Urinary bladder (tissue), 3 donors: ENCODE measurements at regions not wholly inside any gene's neighbourhood (a gene's known extent, or its start where the extent isn't known, plus 50 kb on each side); places are given as distances from the start of the nearest gene placed in this dataset.

ENCODE experiments used
- DNase-seq: peaks from one replicate; pipeline ENCODE4 v3.0.0-alpha.2; 2015; ENCODE audit errors: extremely low spot score
- H3K27ac ChIP-seq: one replicate; pipeline ENCODE4 v1.5.1; 2013; ENCODE audit warnings: low read depth, mild to moderate bottlenecking, moderate library complexity
- H3K36me3 ChIP-seq: one replicate; pipeline ENCODE4 v1.6.1; 2013; ENCODE audit warnings: mild to moderate bottlenecking, moderate library complexity; ENCODE audit not compliant: insufficient read depth
- H3K4me1 ChIP-seq: one replicate; pipeline ENCODE4 v1.6.1; 2013; ENCODE audit warnings: mild to moderate bottlenecking, moderate library complexity; ENCODE audit not compliant: insufficient read depth
- H3K4me3 ChIP-seq: one replicate; pipeline ENCODE4 v1.5.1; 2013; ENCODE audit warnings: low read depth, low read length
- WGBS: extraction: QIAGEN DNeasy Blood & Tissue Kit; methylation state at CpG from one replicate; pipeline ENCODE4 v1.1.7; 2013; 5-methylcytosine and 5-hydroxymethylcytosine counted together
- donor health status: healthy with polysubstance abuse.
- donor health status: healthy.

DNA sequence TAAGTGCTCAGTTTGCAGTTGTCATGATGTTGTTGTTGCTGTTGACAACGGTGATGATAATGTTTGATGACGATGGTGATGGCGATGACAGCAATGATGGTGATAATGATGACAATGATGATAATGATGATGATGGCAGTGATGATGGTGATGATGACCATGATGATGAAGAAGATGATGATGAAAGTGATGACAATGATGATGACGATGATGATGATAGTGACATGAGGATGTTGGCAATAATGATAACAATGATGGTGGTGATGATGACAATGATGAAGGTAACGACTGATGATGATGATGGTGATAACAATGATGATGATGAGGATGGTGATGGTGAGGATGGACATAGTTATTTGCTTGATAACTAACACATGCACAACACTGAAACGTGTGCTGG lies 778.5 kb downstream of the VRK1 start:
- Histone ChIP-seq H3K4me1 (no peaks in the 10 kb centered on the region), H3K4me3 (no peak overlapping the region), H3K36me3 (no peaks in the 10 kb centered on the region), H3K27ac (no peak overlapping the region)
- WGBS, result 87% methylated on average over 6 of the region's 6 CpGs
- no peak for DNase-seq

GRCh38 chr14:97578982-97579548 lies 781.9 kb downstream of the VRK1 start:
- no peak overlapping the region for H3K4me3 ChIP-seq
- no peak overlapping the region for H3K27ac ChIP-seq
- no peak for DNase-seq
- no peaks in the 10 kb centered on the region for H3K36me3 ChIP-seq
- no peaks in the 10 kb centered on the region for H3K4me1 ChIP-seq

GRCh38 chr14:97581016-97581415 lies 783.8 kb downstream of the VRK1 start:
- H3K27ac ChIP-seq, result no peak overlapping the region
- DNase-seq, result no peak

DNA sequence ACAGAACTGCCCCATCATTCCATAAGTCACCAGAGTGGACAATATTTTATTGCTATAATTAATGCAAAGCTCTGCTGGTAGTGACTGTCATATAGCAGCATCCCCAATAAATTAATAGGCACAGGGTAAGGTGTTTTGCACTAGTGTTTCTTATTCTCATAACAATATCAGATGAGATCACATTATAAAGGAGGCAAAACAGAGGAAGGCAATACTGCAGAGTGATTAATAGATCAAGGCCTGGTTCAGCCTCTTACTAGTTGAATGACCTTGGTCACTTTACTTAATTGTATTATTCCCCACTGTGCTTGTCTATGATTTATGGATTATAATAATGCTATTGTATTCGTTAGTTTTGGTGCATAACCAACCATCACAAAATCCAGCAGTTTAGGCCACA lies 784.8 kb downstream of the VRK1 start:
- 65% methylated on average over 1 of the region's 1 CpG for WGBS
- H3K36me3 ChIP-seq, result no peaks in the 10 kb centered on the region
- no peak overlapping the region for H3K27ac ChIP-seq
- no peak overlapping the region for H3K4me3 ChIP-seq
- no peaks in the 10 kb centered on the region for H3K4me1 ChIP-seq
- no peak for DNase-seq

More at GRCh38 chr14:97581016-97581415, 783.8 kb downstream of the VRK1 start:
- Histone ChIP-seq H3K4me3 (no peak overlapping the region), H3K36me3 (no peaks in the 10 kb centered on the region), H3K4me1 (no peaks in the 10 kb centered on the region)
- WGBS, result 43% methylated on average over 4 of the region's 4 CpGs

DNA sequence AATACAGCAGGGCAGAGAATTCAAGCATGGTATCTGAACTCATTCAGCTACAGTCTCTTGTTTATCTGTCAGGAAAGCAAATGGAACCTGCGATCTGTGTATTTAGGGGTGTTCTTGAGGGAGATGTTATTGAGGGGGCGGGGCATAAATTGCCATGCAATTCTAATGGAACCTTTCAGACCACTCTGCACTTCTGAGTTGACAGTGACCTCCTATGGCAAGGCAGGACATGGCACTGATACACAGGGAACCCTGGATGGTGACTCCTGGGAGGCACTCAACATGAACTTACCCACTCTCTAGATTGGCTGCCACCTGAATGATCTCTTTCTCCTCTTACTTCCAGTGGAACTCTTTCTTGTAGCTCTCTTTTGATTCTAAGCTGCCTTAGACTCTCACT lies 787.3 kb downstream of the VRK1 start:
- H3K27ac ChIP-seq, result no peak overlapping the region
- H3K4me1 ChIP-seq, result no peaks in the 10 kb centered on the region
- WGBS, result 53% methylated on average over 2 of the region's 2 CpGs
- no peak overlapping the region for H3K4me3 ChIP-seq
- no peak for DNase-seq
- no peaks in the 10 kb centered on the region for H3K36me3 ChIP-seq

- DNase-seq, result no peak
- Histone ChIP-seq H3K4me1 (no peaks in the 10 kb centered on the region), H3K27ac (no peak overlapping the region), H3K4me3 (no peak overlapping the region), H3K36me3 (no peaks in the 10 kb centered on the region)
- 59% methylated on average over 5 of the region's 5 CpGs for WGBS
Measured at GRCh38 chr14:97592341-97592980, 795.3 kb downstream of the VRK1 start.

- Histone ChIP-seq H3K27ac (no peak overlapping the region), H3K4me3 (no peak overlapping the region), H3K36me3 (no peaks in the 10 kb centered on the region), H3K4me1 (no peaks in the 10 kb centered on the region)
- 89% methylated on average over 1 of the region's 1 CpG for WGBS
- no peak for DNase-seq
Measured at GRCh38 chr14:97594306-97594705, 797.1 kb downstream of the VRK1 start.

GRCh38 chr14:97602438-97603117 lies 805.4 kb downstream of the VRK1 start:
- Histone ChIP-seq H3K4me1 (no peaks in the 10 kb centered on the region), H3K36me3 (no peaks in the 10 kb centered on the region), H3K4me3 (no peak overlapping the region), H3K27ac (no peak overlapping the region)
- 45% methylated on average over 13 of the region's 13 CpGs for WGBS
- no peak for DNase-seq

- no peak for DNase-seq
- WGBS, result 85% methylated on average over 3 of the region's 3 CpGs
Measured at GRCh38 chr14:97603201-97603600, 806.0 kb downstream of the VRK1 start.

GRCh38 chr14:97604731-97605130 lies 807.5 kb downstream of the VRK1 start:
- H3K4me3 ChIP-seq, result no peak overlapping the region
- H3K36me3 ChIP-seq, result no peaks in the 10 kb centered on the region
- H3K27ac ChIP-seq, result no peak overlapping the region
- 81% methylated on average over 6 of the region's 6 CpGs for WGBS
- no peaks in the 10 kb centered on the region for H3K4me1 ChIP-seq
- no peak for DNase-seq

More at GRCh38 chr14:97603201-97603600, 806.0 kb downstream of the VRK1 start:
- Histone ChIP-seq H3K36me3 (no peaks in the 10 kb centered on the region), H3K27ac (no peak overlapping the region), H3K4me1 (no peaks in the 10 kb centered on the region), H3K4me3 (no peak overlapping the region)

DNA sequence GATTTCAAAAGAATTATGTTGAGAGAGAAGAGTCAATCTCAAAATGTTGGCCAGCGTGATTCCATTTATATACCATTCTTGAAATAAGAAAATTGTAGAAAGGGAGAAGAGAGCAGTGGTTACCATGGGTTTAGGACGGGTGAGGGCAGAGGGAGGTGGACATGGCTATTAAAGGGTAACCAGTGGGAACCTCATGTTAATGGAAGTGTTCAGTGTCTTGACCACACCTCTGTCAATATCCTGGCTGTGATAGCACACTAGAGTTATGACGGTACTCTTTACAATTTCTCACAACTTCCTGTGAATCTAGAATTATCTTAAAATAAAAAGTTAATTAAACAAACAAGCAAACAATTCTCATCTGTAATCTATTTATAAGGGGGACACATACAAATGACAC lies 821.2 kb downstream of the VRK1 start:
- no peaks in the 10 kb centered on the region for H3K4me1 ChIP-seq
- DNase-seq, result no peak
- H3K36me3 ChIP-seq, result no peaks in the 10 kb centered on the region
- no peak overlapping the region for H3K4me3 ChIP-seq
- 66% methylated on average over 3 of the region's 3 CpGs for WGBS
- H3K27ac ChIP-seq, result no peak overlapping the region

- H3K27ac ChIP-seq, result no peak overlapping the region
- H3K4me1 ChIP-seq, result no peaks in the 10 kb centered on the region
- no peak overlapping the region for H3K4me3 ChIP-seq
- no peaks in the 10 kb centered on the region for H3K36me3 ChIP-seq
- 77% methylated on average over 1 of the region's 1 CpG for WGBS
- DNase-seq, result no peak
Measured at GRCh38 chr14:97618917-97619690, 821.9 kb downstream of the VRK1 start.

GRCh38 chr14:97620066-97620465 lies 822.9 kb downstream of the VRK1 start:
- H3K36me3 ChIP-seq, result no peaks in the 10 kb centered on the region
- H3K4me1 ChIP-seq, result no peaks in the 10 kb centered on the region
- DNase-seq, result no peak
- 28% methylated on average over 5 of the region's 5 CpGs for WGBS
- no peak overlapping the region for H3K27ac ChIP-seq
- no peak overlapping the region for H3K4me3 ChIP-seq

DNA sequence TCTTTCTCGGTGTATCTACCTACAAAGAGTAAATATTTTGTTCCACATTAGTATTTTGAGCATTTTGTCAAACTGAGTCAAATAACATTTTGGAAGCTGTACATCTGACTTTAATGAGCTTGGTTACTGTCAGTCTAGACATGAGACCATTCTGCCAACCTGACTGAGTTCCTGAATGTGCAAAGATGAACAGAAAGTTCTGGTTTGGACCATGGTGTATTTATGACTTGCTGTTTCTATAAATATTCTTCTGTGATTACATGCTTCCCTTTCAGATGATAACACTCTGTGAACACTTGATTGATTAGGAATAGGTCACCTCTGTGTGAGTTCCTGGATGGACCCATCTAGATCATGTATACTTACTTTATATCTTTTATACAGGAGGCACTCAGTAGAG lies 827.8 kb downstream of the VRK1 start:
- 93% methylated on average over 1 of the region's 1 CpG for WGBS
- DNase-seq, result no peak
- Histone ChIP-seq H3K27ac (no peak overlapping the region), H3K4me1 (no peaks in the 10 kb centered on the region), H3K36me3 (no peaks in the 10 kb centered on the region), H3K4me3 (no peak overlapping the region)
